H4 (cell line): ENCODE measurements at regions not wholly inside any gene's neighbourhood (a gene's known extent, or its start where the extent isn't known, plus 50 kb on each side); places are given as distances from the start of the nearest gene placed in this dataset.

Experiments
- DNase-seq: peaks from one replicate; pipeline ENCODE4 v3.0.0-alpha.2; 2015; ENCODE audit warnings: low spot score

DNA sequence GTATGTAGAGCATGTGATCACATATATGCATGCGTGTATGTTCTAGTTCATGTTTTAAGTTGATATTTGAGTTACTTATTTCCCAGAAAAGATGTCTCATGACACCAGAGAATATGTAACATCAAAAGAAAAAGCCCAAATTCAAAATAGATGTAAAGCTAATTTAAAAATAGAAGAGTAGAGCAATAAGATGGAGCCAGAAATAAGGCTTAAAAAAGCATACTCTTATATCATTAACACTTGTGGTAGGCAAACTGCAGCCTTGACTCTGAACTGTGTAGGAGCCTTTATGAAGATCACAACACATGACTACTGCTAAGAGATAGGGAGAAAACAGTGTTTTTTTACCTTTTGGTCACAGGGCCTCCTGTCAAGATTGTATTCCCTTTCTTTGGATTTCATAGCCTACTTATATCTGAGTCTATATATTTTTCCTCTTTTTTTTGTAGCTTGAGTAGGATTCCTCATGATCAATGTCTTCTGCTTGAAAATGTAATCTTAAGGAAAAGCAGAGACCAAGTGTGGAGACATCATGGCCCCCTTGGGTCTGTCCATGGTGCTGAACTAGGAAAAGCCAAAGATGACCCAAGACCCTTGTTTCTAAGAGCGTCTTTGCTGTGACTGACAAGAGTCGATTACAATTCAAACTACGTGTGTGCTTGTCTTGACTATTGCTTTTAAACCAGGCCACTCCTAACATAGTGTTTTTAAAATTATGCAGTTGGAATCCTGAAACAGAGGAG, 390.4 kb downstream of the SHISA9 start:
- no peak for DNase-seq

DNA sequence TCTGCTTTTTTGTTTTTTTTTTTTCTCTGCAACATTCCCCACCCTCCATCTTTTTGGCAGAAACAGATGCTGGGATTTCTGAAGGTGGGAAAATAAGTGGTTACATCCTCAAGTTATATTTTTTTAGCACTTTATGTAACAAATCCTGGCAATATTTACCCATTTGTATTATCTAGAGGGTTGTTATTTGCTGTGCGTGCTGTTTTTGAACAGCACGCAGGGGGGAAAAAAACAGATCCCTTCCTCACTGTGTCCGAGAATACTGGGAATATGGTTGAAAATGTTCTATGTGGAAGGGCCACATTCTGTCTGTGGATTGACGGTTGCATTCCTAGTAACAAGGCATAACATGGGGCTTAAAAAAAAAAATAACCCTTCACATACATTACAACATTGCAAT, 394.8 kb downstream of the SHISA9 start:
- DNase-seq, result no peak

DNA sequence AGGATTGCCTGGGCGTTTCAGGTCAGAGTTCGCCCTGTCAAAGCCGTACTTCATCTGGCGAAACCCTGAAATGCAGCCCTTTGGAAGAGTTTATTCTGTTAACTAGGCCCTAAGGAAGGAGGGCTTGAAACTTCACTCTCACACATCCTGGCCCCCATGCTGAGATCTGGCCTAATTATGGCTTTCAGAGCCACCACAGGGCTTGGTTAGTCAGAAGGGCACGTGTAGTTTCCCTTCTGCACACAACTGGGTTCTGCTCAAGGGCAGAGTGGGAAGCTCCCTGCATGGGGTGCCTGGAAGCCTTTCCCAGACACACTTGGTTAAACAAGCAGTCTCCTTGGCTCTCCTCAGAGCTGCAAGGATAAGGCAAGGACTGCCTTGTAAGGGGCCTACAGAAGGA, 397.3 kb downstream of the SHISA9 start:
- DNase-seq, result no peak

DNA sequence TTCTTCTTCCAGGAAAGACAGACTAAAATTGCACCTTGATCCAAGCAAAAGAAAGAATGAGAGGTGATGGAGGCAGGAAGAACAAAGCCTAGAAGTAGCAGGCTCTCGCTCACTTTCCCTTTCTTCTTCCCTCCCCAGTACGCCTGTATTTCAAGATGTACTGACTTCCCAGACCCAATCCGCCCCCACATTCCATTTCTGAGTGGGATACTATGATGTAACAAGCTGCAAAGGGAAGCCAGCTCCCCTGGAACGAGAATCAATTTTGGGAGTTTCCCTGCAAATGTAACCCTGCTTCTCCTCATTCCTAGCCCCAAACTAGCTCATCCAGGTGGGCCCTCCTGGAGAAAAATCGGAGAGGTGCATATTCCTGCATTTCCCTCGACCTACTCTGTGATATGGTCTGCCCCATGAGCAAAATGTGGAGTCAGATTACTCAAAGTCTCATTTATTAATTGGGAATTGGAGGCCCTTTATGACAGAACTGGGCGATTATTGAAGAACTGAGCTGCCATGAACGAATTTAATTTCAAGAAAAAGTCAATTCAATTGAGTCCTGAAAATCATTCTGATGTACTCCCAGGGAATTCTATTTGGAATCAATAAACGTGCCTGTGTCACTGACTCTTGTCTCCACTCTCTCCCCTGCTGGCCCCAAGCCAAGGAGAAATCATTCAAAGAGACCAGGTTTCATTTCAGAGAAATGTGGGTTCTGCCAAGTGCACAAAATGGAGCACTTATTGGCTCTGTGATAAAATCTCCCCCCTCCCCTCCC, 398.9 kb downstream of the SHISA9 start:
- no peak for DNase-seq

DNA sequence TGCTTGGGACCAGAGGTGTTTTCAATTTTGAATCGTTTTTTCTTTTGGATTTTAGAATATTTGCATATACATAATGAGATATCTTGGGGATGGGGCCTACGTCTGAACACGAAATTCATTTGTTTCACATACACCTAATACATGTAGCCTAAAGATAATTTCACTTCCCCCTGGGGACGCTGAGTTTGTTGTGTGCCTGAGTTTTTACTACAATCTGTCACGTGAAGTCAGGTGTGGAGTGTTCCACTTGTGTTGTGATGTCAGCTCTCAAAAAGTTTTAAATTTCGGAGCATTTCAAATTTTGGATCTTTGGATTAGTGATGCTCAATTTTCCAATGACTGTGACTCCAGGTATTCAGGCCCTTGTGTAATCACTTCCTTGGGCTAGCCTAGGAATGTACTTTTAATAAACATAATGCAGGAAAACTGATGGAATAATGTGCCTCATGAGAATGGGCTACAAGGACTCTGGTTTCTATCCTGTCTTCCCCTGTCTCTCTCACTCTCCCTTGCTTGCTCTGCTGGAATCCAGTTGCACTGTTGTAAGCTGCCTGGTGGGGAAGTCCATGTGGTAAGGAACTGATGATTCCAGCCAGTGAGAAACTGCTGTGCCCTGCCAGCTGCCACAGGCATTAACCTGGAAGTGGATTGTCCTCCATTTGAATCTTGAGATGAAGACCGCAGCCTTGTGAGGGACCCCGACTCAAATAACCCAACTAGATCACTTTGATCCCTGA, 403.8 kb downstream of the SHISA9 start:
- DNase-seq, result no peak

DNA sequence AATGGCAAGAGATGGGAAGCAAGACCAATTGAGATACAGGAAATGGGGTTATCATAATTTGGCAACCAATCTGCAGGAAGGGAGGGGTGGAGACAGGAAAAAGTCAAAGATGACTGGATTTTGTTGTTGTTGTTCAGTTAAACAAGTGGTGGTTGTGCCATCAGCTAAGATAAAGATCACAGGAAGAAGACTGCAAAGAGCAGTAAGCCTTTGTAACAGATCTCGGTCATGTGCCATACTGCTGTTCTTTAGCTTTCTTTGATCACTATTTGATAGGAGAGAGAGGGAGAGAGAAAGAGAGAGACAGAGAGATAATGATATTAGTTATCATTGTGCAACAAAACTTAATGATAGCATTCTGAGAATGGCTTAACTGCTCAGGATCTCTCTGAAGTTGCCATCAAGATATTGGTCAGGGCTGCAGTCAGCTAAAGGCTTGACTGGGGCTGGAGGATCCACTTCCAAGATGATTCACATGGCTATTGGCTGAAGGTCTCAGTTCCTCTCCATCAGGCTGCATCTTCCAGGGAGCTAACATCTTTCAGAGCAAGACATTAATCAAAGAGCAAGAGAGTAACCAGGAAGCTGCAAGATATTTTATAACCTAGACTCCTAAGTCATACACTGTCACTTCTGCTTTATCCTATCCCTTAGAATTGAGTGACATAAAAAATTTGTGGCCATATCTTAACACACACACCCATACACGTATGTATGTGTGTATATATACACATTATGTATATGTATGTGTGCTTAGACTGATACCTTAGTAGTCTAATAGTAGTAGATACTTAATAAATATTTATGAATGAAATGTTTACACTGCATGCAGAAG, 405.0 kb downstream of the SHISA9 start:
- no peak for DNase-seq

DNA sequence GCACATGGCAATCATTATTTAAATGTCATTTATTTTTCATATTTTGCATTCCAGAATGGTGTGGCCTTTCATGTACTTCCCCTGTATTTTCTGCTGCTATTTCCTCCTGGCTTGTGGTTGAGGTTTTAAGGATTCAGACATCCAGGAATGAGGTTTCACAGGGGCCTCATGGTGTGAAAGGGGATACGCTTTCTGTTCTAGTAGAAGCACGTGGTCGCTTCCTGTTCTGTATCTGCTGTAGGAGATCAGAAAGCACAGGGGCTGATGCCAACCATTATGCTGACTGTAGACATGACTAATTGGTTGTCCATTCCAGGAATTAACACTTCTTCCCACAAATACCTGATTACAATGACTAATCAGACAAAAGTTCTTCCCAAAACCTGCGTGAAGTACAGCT, 405.9 kb downstream of the SHISA9 start:
- peak; percentile 87 for DNase-seq

DNA sequence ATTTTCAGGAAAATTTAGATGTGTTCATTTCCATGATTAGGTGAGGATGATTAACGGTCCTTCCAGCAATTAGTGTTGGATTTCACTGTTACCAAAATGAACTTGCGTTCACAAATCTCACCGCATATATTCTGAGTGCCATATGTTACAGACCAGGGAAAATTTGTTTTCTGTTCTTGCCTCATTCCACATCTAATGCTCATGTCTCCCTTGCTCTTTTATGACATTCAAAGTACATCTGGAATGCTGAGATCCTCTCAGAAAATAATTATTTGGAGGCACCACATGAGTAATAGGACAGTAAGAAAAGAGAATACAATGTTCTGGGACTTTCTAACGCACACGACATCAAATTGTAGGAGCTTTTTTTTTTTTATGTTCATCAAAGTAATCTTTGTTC, 406.5 kb downstream of the SHISA9 start:
- no peak for DNase-seq

DNA sequence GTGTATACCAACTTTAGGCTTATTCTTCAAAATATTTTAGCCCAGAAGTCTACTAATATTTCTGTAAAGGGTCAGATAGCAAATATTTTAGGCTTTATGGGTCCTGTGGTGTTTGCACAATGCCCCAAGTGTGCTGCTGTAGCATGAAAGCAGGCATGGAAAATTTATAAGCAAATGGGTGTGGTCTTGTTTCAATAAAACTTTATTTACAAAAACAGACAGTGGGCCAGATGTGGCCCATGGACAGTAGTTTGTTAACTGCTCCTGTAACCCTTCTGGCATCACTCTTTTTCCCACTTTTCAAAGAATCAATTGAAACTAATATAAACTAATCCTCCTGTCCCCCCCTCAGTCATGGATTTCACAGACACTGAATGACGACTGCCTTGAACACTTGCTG, 410.7 kb downstream of the SHISA9 start:
- no peak for DNase-seq

DNA sequence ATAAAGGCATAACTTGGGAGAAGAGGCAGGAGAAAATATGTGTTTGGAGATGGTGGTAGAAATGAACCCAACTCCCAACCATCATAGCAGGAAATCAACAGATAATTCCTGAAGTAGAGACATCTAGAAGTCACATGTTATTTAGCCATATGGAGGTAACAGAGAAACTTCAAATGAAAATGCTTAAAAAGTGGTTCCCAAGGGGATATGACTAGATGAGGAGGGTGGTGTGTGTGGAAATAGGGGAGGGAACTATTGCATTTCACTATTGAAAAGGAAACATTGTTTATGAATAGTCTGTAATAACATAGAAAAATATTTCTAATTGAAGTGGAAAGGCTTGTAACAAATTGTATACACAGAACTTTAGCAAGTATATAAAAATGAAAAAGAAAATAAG, 412.0 kb downstream of the SHISA9 start:
- DNase-seq, result no peak

DNA sequence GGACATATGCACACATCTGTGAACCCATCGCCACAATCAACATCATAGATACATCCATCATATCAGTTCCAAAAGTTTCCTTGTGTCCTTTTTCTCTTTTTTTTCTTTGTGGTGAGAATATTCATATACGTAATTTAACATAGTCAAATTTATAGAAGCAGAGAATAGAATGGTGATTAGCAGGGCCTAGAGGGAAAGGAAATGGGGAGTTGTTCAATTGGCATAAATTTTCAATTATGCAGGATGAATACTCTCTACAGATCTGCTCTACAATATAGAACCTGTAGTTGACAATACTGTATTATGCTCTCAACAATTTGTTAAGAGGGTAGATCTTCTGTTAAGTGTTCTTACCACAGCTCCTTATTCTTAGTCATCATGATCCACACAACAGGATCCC, 413.2 kb downstream of the SHISA9 start:
- DNase-seq, result no peak

DNA sequence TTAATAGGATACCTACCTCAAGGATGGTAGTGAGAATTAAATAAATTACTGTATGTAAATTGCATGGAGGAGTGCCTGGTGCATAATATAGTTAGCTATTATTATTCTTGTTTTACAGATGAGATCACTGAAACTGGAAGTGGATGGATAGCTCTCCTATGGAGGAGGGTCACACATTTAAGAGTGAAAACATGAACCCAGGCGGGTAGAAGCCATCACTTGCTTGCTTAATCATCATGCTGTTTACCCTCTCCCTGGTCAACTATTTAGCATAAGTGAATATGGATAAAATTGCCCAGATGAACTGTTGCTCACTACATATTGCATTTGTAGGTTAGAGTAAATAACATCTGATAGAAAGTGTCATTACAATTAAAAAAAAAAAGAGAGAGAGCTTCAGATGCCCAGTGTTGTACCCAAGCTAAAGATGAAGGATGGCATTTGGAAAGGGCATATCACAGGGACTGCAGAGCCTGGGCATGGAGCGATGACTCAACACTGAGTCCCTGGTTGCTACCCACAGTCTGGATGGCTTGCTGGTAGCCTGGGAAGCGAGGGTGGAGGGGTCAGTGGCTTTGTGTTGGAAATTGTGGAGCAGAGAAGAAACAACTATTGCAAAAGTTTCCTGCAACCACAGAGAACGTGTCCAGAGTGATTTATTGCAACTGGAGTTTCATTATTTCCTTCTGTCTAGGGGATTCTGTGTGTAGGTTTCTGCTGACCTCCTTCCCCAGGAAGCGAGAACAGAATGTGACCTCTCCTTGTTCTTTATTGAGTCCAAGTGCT, 414.4 kb downstream of the SHISA9 start:
- peak; percentile 67 for DNase-seq

DNA sequence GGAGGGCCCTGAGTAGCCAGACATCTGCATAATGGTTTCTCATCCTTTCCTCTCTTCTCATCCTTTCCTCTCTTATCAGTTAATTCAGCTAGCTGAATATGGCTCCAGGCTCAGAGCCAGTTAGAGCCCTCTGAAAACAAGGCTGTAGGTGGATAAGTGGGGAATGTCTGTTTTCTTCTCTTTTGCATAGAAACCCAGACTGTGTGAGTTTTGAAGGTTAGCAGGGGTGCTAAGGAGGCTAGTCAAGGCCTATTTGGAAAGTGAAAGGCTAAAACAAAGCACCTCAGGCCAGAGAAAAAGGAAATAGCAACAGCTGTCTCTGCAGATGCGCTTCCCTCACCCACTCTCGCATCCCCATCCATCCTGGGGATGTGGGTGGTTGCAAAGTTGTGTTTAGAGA, 420.9 kb downstream of the SHISA9 start:
- DNase-seq, result no peak

DNA sequence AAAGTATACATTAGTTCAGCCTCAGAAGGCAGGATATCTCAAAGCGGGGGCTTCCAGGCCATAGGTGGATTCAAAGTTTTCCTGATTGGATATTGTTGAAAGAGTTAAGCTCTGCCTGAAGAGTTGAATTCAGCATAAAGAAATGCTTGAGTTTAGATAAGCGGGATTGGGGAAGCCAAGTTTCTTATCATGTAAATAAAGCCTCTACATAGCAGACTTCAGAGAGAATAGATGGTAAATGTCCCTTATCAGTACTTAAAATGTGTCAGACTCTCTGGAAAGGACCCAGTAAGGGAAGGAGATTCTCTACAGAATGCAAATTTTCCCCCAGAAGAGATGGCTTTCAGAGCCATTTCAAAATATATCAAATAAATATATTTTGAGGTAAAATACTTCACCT, 423.5 kb downstream of the SHISA9 start:
- DNase-seq, result no peak

DNA sequence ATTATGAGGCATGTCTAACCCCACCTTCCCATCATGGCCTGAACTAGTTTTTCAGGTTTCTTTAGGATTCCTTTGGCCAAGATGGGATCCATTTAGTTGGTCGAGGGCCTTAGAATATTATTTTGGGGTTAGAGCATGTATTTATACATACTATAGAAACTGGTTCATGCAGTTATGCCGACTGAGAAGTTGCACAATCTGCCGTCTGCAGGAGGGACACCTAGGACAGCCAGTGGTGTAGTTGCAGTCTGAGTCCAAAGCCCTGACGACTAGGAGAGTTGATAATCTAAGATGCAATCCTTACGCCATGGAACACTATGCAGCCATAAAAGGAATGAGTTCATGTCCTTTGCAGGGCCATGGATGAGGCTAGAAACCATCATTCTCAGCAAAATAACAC, 424.0 kb downstream of the SHISA9 start:
- no peak for DNase-seq

DNA sequence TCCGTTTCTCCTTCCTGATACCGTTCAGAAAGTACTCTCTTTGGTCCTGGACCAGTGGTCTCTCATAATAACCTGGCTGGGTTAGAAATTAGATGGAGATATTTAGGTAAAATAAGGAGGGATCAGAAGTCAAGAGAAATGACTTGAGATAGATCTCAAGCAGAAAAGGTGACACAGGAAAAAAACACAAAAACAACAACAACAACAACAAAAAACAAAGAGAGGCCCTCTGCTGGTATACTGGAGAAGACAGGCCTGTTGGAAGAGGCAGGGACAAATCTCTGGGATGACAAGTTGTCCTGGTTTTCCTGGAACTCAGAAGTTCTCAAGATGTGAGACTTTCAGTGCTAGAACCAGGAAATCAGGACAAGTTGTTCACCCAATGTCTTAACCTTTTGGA, 430.5 kb downstream of the SHISA9 start:
- DNase-seq, result no peak

DNA sequence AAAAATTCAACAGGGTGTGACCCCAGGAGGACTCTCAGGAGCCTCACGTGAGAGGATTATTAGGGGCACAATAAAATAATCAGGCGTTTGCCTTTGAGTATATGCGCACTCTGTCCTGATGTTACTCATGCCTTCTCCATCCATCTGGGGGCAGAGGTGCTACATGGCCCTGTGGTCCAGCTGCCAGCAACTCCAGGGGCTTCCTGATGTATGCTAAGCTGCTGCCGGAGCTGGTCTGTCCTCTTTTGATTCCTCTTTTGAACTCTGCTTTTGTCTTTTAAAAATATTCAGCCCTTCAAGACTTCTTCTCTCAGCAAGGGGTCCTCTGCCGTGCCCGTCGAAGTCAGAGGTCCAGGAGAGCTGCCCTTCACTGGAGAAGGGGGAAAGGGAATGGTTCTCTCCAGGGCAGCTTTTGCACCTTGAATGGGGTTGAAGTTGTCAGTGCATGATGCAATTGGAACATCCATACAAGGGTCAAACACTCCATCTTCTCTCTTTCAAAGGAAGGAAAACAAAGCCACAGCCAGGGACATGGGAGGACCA, 431.4 kb downstream of the SHISA9 start:
- DNase-seq, result no peak

DNA sequence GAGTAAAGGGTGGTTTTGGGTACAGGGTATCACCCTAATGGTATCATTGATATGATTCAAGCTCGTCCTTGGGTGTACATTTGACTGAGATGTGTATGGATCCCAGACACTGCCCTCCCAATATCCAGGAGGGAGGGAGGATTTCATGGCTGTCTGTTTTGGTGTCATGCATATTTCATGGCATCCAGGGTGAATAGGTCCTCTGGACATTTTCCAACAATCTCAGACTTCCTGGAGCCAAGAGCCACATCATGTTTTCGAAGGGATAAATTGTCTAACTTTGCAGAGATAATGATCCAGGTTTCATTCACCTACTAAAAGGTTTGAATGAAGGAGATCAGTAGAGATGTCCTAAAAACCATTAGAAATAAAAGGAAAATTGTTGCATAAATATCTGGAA, 431.9 kb downstream of the SHISA9 start:
- no peak for DNase-seq

DNA sequence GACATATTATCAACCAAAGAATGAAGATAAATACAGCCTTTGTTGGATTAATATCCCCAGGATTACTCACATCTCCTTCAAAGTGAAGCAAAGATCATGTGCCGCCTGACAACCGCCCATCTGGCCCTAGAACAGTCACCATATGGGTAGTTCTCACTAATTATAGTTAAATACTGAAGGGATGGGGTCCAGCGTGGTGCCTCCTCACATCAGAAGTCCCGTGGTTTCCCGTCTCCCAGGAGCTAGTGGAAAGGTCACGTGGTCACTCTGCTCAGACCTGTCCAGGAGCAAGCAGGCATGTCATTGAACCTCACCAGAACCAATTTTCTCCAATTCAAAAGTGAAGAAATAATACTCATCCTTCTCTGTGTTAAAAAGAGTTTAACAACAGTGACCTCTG, 434.5 kb downstream of the SHISA9 start:
- no peak for DNase-seq

DNA sequence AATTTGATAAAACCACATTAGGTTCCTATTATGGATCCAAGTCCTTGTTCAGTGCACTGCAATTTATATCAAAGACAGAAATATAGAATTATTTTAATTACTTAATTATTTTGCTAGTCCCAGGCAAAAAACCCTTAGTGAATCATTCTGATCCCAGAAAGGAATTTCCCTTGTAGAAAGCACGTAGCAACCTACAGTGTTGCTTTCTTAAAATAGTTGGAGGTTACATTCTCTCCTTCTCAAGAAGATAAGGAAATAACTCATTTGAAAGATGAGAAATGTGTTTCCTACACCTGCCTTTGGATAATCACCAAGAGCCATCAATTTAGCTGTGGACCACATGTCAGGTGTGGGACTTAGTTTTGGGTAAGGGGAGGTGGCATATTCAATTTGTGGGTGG, 434.9 kb downstream of the SHISA9 start:
- DNase-seq, result no peak
